ENCODE measurements at regions not wholly inside any gene's neighbourhood (a gene's known extent, or its start where the extent isn't known, plus 50 kb on each side); places are given as distances from the start of the nearest gene placed in this dataset.

- H3K9ac ChIP-seq (ENCODE audit: low read length), result no peak overlapping the region
- no peaks in the 10 kb centered on the region for H3K36me3 ChIP-seq (ENCODE audit: insufficient read depth, low read length)
- no peaks in the 10 kb centered on the region for H3K4me1 ChIP-seq (ENCODE audit: insufficient read depth, low read length)
- H3K9me3 ChIP-seq (ENCODE audit: low read length), result no peaks in the 10 kb centered on the region
- no peak overlapping the region for H3K27ac ChIP-seq (ENCODE audit: low read depth, low read length)
- H3K27me3 ChIP-seq (ENCODE audit: control insufficient read depth in 1 of 2, insufficient read depth in 2 of 2, low read length in 2 of 2), result no peaks in the 10 kb centered on the region
- no peak overlapping the region for H3K4me3 ChIP-seq (ENCODE audit: low read depth in 1 of 2, low read length in 2 of 2)
Observed at GRCh38 chr6:8831366-8832152, 396.2 kb upstream of the SLC35B3 start.

- H3K36me3 ChIP-seq (ENCODE audit: insufficient read depth, low read length), result no peaks in the 10 kb centered on the region
- no peaks in the 10 kb centered on the region for H3K9me3 ChIP-seq (ENCODE audit: low read length)
- no peaks in the 10 kb centered on the region for H3K4me1 ChIP-seq (ENCODE audit: insufficient read depth, low read length)
- no peak overlapping the region for H3K4me3 ChIP-seq (ENCODE audit: low read depth in 1 of 2, low read length in 2 of 2)
- H3K27ac ChIP-seq (ENCODE audit: low read depth, low read length), result no peak overlapping the region
- H3K27me3 ChIP-seq (ENCODE audit: control insufficient read depth in 1 of 2, insufficient read depth in 2 of 2, low read length in 2 of 2), result no peaks in the 10 kb centered on the region
- no peak overlapping the region for H3K9ac ChIP-seq (ENCODE audit: low read length)
Observed at GRCh38 chr6:8830794-8831193, 395.4 kb upstream of the SLC35B3 start.

GRCh38 chr6:8829796-8830195 is 394.5 kb upstream of the SLC35B3 start:
- Histone ChIP-seq H3K27me3 (ENCODE audit: control insufficient read depth in 1 of 2, insufficient read depth in 2 of 2, low read length in 2 of 2) (no peaks in the 10 kb centered on the region), H3K9me3 (ENCODE audit: low read length) (no peaks in the 10 kb centered on the region), H3K9ac (ENCODE audit: low read length) (no peak overlapping the region), H3K4me1 (ENCODE audit: insufficient read depth, low read length) (no peaks in the 10 kb centered on the region), H3K4me3 (ENCODE audit: low read depth in 1 of 2, low read length in 2 of 2) (no peak overlapping the region), H3K27ac (ENCODE audit: low read depth, low read length) (no peak overlapping the region), H3K36me3 (ENCODE audit: insufficient read depth, low read length) (no peaks in the 10 kb centered on the region)

- Histone ChIP-seq H3K27ac (ENCODE audit: low read depth, low read length) (no peak overlapping the region), H3K27me3 (ENCODE audit: control insufficient read depth in 1 of 2, insufficient read depth in 2 of 2, low read length in 2 of 2) (no peaks in the 10 kb centered on the region), H3K36me3 (ENCODE audit: insufficient read depth, low read length) (no peaks in the 10 kb centered on the region), H3K9ac (ENCODE audit: low read length) (no peak overlapping the region), H3K9me3 (ENCODE audit: low read length) (no peaks in the 10 kb centered on the region), H3K4me1 (ENCODE audit: insufficient read depth, low read length) (no peaks in the 10 kb centered on the region), H3K4me3 (ENCODE audit: low read depth in 1 of 2, low read length in 2 of 2) (no peak overlapping the region)
Observed at GRCh38 chr6:8829296-8829695, 394.0 kb upstream of the SLC35B3 start.

- no peaks in the 10 kb centered on the region for H3K4me1 ChIP-seq (ENCODE audit: insufficient read depth, low read length)
- no peak overlapping the region for H3K27ac ChIP-seq (ENCODE audit: low read depth, low read length)
- no peak overlapping the region for H3K9ac ChIP-seq (ENCODE audit: low read length)
- no peaks in the 10 kb centered on the region for H3K36me3 ChIP-seq (ENCODE audit: insufficient read depth, low read length)
- H3K4me3 ChIP-seq (ENCODE audit: low read depth in 1 of 2, low read length in 2 of 2), result no peak overlapping the region
- no peaks in the 10 kb centered on the region for H3K27me3 ChIP-seq (ENCODE audit: control insufficient read depth in 1 of 2, insufficient read depth in 2 of 2, low read length in 2 of 2)
- no peaks in the 10 kb centered on the region for H3K9me3 ChIP-seq (ENCODE audit: low read length)
Observed at GRCh38 chr6:8828376-8828775, 393.0 kb upstream of the SLC35B3 start.

- Histone ChIP-seq H3K27ac (ENCODE audit: low read depth, low read length) (no peak overlapping the region), H3K9ac (ENCODE audit: low read length) (no peak overlapping the region), H3K4me1 (ENCODE audit: insufficient read depth, low read length) (no peaks in the 10 kb centered on the region), H3K27me3 (ENCODE audit: control insufficient read depth in 1 of 2, insufficient read depth in 2 of 2, low read length in 2 of 2) (no peaks in the 10 kb centered on the region), H3K36me3 (ENCODE audit: insufficient read depth, low read length) (no peaks in the 10 kb centered on the region), H3K4me3 (ENCODE audit: low read depth in 1 of 2, low read length in 2 of 2) (no peak overlapping the region), H3K9me3 (ENCODE audit: low read length) (no peaks in the 10 kb centered on the region)
Observed at GRCh38 chr6:8825726-8826125, 390.4 kb upstream of the SLC35B3 start.

GRCh38 chr6:8821981-8822381 is 386.6 kb upstream of the SLC35B3 start:
- no peak overlapping the region for H3K27ac ChIP-seq (ENCODE audit: low read depth, low read length)
- H3K4me1 ChIP-seq (ENCODE audit: insufficient read depth, low read length), result no peaks in the 10 kb centered on the region

GRCh38 chr6:8820313-8820712 is 385.0 kb upstream of the SLC35B3 start:
- H3K27ac ChIP-seq (ENCODE audit: low read depth, low read length), result no peak overlapping the region
- no peaks in the 10 kb centered on the region for H3K36me3 ChIP-seq (ENCODE audit: insufficient read depth, low read length)
- H3K9me3 ChIP-seq (ENCODE audit: low read length), result no peaks in the 10 kb centered on the region

More at GRCh38 chr6:8821981-8822381, 386.6 kb upstream of the SLC35B3 start:
- Histone ChIP-seq H3K4me3 (ENCODE audit: low read depth in 1 of 2, low read length in 2 of 2) (no peak overlapping the region), H3K36me3 (ENCODE audit: insufficient read depth, low read length) (no peaks in the 10 kb centered on the region), H3K9ac (ENCODE audit: low read length) (no peak overlapping the region), H3K27me3 (ENCODE audit: control insufficient read depth in 1 of 2, insufficient read depth in 2 of 2, low read length in 2 of 2) (no peaks in the 10 kb centered on the region), H3K9me3 (ENCODE audit: low read length) (no peaks in the 10 kb centered on the region)

GRCh38 chr6:8819446-8819845 is 384.1 kb upstream of the SLC35B3 start:
- no peaks in the 10 kb centered on the region for H3K4me1 ChIP-seq (ENCODE audit: insufficient read depth, low read length)
- no peak overlapping the region for H3K27ac ChIP-seq (ENCODE audit: low read depth, low read length)
- no peaks in the 10 kb centered on the region for H3K36me3 ChIP-seq (ENCODE audit: insufficient read depth, low read length)
- H3K9me3 ChIP-seq (ENCODE audit: low read length), result no peaks in the 10 kb centered on the region
- no peak overlapping the region for H3K4me3 ChIP-seq (ENCODE audit: low read depth in 1 of 2, low read length in 2 of 2)
- H3K9ac ChIP-seq (ENCODE audit: low read length), result no peak overlapping the region
- H3K27me3 ChIP-seq (ENCODE audit: control insufficient read depth in 1 of 2, insufficient read depth in 2 of 2, low read length in 2 of 2), result no peaks in the 10 kb centered on the region

More at GRCh38 chr6:8820313-8820712, 385.0 kb upstream of the SLC35B3 start:
- no peak overlapping the region for H3K9ac ChIP-seq (ENCODE audit: low read length)
- H3K27me3 ChIP-seq (ENCODE audit: control insufficient read depth in 1 of 2, insufficient read depth in 2 of 2, low read length in 2 of 2), result no peaks in the 10 kb centered on the region
- H3K4me1 ChIP-seq (ENCODE audit: insufficient read depth, low read length), result no peaks in the 10 kb centered on the region
- no peak overlapping the region for H3K4me3 ChIP-seq (ENCODE audit: low read depth in 1 of 2, low read length in 2 of 2)

- H3K27ac ChIP-seq (ENCODE audit: low read depth, low read length), result no peak overlapping the region
- H3K36me3 ChIP-seq (ENCODE audit: insufficient read depth, low read length), result no peaks in the 10 kb centered on the region
- H3K4me1 ChIP-seq (ENCODE audit: insufficient read depth, low read length), result no peaks in the 10 kb centered on the region
- H3K9me3 ChIP-seq (ENCODE audit: low read length), result no peaks in the 10 kb centered on the region
- no peak overlapping the region for H3K4me3 ChIP-seq (ENCODE audit: low read depth in 1 of 2, low read length in 2 of 2)
- no peak overlapping the region for H3K9ac ChIP-seq (ENCODE audit: low read length)
- H3K27me3 ChIP-seq (ENCODE audit: control insufficient read depth in 1 of 2, insufficient read depth in 2 of 2, low read length in 2 of 2), result no peaks in the 10 kb centered on the region
Observed at GRCh38 chr6:8814440-8815000, 379.2 kb upstream of the SLC35B3 start.

- H3K4me1 ChIP-seq (ENCODE audit: insufficient read depth, low read length), result no peaks in the 10 kb centered on the region
- no peaks in the 10 kb centered on the region for H3K36me3 ChIP-seq (ENCODE audit: insufficient read depth, low read length)
- no peaks in the 10 kb centered on the region for H3K9me3 ChIP-seq (ENCODE audit: low read length)
- no peak overlapping the region for H3K9ac ChIP-seq (ENCODE audit: low read length)
- no peak overlapping the region for H3K27ac ChIP-seq (ENCODE audit: low read depth, low read length)
- no peaks in the 10 kb centered on the region for H3K27me3 ChIP-seq (ENCODE audit: control insufficient read depth in 1 of 2, insufficient read depth in 2 of 2, low read length in 2 of 2)
- no peak overlapping the region for H3K4me3 ChIP-seq (ENCODE audit: low read depth in 1 of 2, low read length in 2 of 2)
Observed at GRCh38 chr6:8810325-8810724, 375.0 kb upstream of the SLC35B3 start.

GRCh38 chr6:8809662-8810061 is 374.3 kb upstream of the SLC35B3 start:
- H3K4me3 ChIP-seq (ENCODE audit: low read depth in 1 of 2, low read length in 2 of 2), result no peak overlapping the region
- no peaks in the 10 kb centered on the region for H3K27me3 ChIP-seq (ENCODE audit: control insufficient read depth in 1 of 2, insufficient read depth in 2 of 2, low read length in 2 of 2)
- H3K4me1 ChIP-seq (ENCODE audit: insufficient read depth, low read length), result no peaks in the 10 kb centered on the region
- H3K9me3 ChIP-seq (ENCODE audit: low read length), result no peaks in the 10 kb centered on the region
- no peaks in the 10 kb centered on the region for H3K36me3 ChIP-seq (ENCODE audit: insufficient read depth, low read length)
- H3K27ac ChIP-seq (ENCODE audit: low read depth, low read length), result no peak overlapping the region
- no peak overlapping the region for H3K9ac ChIP-seq (ENCODE audit: low read length)
